NCI-H1436 (cell line): ENCODE measurements at regions not wholly inside any gene's neighbourhood (a gene's known extent, or its start where the extent isn't known, plus 50 kb on each side); places are given as distances from the start of the nearest gene placed in this dataset.
A peak's percentile ranks its signal among the peaks of the same experiment; 100 is the strongest.

Experiments used
- DNase-seq: peaks from one replicate; lab custom pipeline; 2025; lab: John Stamatoyannopoulos, UW

DNA sequence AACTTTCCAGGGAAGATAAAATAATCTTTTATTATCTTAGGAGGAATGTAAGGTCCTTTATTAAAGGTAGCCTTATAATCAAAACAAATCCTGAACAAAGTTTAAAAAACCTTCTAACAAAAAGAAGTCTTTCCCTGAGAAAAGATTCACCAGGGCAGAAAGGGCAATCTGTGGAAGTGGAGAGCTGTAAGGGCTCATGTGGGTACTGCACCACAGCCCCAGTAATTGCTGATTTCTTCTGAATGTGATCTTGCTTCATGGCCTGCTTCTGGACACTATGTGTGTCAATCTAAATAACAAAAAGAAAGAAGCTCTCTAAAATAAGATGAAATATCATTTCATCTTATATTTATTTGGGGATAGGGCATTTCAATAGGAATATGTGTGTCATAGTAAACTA is 1501.6 kb downstream of the OTOL1 start:
- no peak for DNase-seq

DNA sequence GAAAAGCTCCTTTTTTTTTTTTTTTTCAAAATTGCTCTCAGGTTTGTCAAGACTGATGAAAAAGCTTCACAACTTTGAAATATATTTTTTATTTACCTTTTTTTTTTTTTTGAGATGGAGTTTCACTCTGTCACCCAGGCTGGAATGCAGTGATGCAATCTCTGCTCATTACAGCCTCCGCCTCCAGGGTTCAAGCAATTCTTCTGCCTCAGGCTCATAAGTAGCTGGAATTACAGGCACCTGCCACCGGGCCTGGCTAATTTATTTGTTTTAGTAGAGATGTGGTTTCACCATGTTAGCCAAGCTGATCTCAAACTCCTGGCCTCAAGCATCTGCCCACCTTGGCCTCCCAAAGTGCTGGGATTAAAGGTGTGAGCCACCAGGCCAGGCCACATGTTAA is 1515.0 kb downstream of the OTOL1 start:
- DNase-seq, result no peak

DNA sequence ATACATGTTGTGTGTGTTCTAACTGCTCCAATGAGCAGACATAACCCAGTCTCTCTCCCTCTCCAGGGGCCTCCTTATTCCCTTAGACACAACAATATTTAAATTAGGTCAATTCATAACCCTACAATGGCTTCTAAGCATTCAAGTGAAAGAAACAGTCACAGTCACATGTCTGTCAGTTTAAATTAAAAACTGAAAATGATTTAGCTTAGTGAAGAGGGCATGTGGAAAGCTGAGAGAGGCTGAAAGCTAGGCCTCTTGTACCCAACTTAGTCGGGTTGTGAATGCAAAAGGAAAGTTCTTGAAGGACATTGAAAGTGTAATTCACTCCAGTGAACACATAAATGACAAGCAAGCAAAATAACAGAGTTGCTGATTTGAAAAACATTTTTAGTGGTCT is 1519.6 kb downstream of the OTOL1 start:
- no peak for DNase-seq

DNA sequence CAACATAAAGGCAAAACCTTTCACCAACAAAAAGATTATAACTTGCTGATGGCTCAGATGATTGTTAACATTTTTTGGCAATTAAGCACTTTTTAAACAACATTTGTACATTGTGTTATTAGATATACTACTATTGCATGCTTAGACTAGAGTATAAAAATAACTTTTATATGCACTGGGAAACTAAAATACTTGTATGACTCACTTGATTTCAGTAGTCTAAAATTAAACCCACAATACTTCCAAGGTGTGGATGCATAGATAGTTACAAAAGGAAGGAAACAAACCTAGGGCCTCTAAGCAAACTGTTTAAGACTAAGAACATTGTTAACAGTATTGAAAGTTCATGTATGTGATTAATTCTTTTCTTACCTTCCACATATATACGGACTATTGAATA is 1521.5 kb downstream of the OTOL1 start:
- no peak for DNase-seq

DNA sequence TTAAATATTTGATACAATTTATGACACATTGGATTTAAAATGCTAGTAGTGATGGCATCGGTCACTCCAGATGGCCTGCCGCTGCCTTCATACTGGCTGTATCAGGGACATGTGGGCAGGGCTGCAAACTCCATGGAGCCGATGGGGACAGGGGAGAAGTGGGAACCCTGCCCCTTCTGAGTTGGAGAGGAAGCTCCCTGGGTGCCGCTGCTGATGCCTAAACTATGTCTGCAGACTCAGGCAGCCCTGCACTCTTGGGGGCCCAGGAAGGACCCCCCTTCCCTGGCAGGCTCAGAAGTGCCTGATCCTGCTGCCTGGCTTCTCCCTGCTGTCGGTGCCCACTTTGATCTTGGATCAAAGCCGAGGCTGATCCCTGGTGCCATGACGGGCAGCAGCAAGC is 1522.1 kb downstream of the OTOL1 start:
- no peak for DNase-seq

DNA sequence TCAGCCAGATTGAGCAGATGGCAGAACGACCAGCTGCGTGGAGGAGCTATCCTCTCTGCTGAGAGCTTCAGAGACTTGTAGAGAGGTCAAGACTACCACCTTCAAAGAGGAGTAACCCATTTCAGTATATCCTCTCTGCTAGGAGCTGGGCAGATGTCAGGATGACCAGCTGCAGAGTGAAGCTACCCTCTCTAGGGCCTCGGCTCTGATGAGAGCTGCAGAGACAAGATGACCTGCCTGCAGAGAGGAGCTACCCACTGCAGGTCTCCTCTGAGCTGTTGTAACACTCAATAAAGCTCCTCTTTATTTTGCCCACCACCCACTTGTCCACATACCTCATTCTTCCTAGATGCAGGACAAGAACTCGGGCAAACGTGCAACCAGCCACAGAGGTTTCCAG is 1522.7 kb downstream of the OTOL1 start:
- no peak for DNase-seq

DNA sequence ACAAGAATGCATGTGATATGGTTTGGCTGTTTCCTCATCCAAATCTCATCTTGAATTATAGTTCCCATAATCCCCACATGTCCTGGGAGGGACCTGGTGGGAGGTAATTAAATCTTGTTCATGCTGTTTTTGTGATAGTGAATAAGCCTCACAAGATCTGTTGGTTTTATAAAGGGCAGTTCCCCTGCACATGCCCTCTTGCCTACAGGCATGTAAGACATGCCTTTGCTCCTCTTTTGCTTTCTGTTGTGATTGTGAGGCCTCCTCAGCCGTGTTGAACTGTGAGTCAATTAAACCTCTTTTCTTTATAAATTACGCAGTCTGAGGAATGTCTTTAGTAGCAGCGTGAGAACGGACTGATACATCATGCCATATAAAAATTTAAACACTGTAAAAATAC is 1537.0 kb downstream of the OTOL1 start:
- no peak for DNase-seq

DNA sequence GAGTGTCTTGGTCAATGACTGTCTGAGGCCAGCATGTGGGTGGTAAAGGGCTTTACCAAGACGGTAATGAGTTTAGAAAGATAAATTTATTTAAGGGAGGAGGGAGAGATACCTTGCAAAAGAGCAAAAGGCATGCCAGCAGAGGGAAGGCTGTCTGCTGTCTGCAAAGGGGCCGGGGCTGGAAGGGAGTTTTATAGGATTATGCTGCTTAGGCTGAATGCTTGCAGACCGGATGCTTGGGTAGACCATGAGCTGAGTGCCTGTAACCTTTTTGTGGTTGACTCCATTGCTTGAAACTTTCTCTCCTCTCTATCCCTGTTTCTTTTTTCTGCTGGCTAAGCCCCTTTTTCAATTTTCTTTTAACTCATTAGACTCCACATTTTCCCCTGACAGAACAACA is 1543.0 kb downstream of the OTOL1 start:
- DNase-seq, result no peak

DNA sequence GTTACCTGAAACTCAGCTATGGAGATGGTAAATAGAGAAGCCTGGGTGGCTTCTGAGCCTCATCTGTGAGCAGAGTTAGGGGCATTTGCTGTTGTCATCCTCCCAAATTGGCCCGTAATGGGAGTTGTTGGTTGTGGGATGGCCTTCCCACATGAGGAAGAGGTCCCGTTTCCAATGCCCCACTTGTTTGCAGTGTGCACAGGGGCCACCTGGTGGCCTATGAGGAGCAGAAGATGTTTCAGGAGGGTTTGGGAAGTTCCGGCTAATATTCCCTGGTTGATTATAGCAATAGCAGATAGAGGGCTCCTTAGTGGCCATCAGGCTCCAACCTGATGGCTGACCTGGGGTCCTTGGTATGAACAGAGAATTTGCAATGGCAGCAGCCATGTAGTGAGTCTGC is 1546.5 kb downstream of the OTOL1 start:
- DNase-seq, result no peak

DNA sequence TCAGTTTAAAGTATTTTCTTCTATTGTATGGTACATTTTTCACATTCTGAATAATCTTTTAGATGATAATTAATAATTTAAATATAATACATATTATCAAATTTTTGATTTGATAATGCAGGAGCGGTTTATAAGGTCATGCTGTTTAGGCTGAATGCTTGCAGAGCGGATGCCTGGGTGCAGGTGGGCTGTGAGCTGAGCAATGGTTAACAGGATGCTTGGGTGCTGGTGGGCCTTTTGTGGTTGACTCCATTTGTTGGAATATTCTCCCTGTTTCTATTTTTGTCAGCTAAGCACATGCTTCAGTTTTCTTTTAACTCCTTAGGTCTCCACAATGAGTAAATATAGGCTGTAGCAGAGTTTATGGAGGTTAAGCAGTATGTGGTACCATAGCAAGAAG is 1549.3 kb downstream of the OTOL1 start:
- no peak for DNase-seq

DNA sequence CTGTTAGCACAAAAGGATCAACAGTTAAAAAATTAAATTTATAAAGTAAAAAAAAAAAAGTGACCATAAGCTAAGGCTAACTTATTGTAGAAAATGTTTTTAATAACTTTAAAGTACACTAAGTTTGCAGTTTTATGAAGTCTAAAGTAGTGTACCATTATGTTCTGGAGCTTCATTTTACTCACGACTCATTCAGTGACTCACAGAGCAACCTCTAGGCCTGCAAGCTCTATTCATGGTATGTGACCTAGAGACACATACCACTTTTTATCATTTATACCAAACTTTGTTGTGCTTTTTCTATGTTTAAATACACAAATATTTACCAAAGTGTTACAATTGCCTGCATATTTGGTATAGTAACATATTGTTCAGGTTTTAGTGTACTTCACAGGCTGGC is 1552.3 kb downstream of the OTOL1 start:
- no peak for DNase-seq

DNA sequence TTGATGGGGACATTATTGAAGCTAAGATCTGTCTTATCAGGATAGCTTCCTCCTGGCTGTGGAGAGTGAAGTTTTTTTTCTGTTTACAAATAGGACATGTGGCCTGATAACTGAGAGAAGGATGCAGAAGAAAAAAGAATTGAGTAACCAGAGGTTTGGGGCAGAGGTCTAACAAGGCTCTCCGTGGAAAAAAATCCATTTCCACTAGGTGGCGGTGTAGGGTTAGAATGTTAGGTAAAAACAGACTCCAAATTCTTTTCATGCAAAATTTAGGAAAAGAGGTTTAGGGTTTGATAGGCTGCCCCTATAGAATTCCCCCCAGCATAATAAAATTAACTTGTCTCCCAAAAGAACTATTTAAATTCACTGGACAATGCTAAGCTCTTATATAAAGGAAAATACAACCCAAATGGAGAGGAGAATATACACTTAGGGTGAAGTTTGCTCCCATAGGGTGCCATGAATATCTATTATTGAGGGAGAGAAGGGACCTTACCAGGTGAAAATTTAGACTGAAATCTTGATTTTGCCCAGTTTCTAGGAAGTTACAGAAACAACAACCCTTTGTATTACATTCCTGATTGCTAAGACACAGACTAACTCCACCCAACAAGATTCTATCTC is 1560.4 kb downstream of the OTOL1 start:
- DNase-seq, result peak; percentile 44

DNA sequence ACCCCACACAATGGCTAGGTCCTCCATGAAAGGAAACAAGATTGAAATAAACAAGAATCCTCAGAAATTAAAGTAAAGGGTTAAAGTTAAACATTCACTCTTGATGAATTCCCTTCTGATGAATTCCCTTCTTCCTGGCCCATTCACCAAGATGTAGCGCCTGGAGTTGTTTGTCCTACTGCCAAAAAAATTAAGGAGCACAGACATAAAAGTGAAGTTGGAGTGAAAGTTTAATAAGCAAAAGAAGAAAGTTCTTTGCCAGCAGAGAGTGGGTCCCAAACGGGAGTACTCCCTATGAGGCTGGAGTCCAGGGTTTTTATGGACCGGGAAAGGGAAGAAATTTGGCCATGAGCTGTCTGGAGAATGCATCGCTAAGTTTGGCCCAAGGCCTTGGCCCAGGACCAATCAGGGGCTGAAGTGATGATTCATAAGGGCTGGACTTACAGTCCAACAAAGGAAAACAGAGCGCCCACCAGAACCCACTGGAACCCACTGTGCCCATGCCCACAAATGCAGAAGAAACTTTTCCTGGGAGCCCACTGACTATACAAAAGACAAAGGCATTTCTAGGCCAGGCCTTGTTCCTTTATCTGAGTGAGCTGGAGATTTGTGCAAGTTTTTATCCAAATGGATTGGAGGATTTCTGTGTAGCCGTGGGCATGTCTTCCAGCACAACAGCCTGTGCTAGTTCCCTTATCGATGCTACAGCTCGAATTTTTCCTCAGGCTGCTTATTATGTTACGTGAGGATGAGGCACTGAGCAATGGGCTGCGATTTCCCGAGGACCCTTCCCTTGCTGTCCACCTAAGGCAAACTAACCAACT is 1561.6 kb downstream of the OTOL1 start:
- DNase-seq, result no peak

DNA sequence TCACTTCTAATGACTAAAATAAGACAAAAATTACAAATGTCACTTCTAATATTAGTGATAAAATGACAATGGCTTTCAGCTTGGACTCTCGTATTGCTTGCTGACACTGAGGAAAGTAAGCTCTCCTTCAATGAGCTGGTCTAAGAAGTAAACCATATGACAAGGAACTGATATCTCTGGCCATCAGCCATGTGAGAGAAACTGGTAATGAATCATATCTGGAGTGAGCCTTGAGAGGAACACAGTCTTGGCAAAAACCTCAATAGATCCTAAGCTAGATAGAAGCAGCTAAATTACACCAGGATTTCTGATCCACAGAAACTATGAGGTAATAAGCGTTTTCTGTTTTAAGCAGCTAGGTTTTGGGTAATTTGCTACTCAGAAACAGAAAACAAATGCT is 1575.1 kb downstream of the OTOL1 start:
- DNase-seq, result no peak
